WERI-Rb-1 (cell line): ENCODE measurements at regions not wholly inside any gene's neighbourhood (a gene's known extent, or its start where the extent isn't known, plus 50 kb on each side); places are given as distances from the start of the nearest gene placed in this dataset.

Source experiments
- DNase-seq: peaks from one replicate; pipeline ENCODE4 v3.0.0-alpha.2; 2020
- H3K27ac ChIP-seq: fragments of 250-450 bp; sonication (Bioruptor Pico); 2 replicates; pipeline ENCODE4 v1.5.1; 2020; ENCODE audit warnings: mild to moderate bottlenecking, moderate library complexity
- H3K27me3 ChIP-seq: fragments of 250-450 bp; sonication (Bioruptor Pico); 2 replicates; pipeline ENCODE4 v1.5.1; 2021; ENCODE audit warnings: mild to moderate bottlenecking, low read depth, moderate library complexity; ENCODE audit not compliant: insufficient read depth, severe bottlenecking
- H3K36me3 ChIP-seq: fragments of 250-450 bp; sonication (Bioruptor Pico); 2 replicates; pipeline ENCODE4 v1.5.1; 2020; ENCODE audit warnings: mild to moderate bottlenecking, moderate library complexity
- H3K4me3 ChIP-seq: 2 replicates; pipeline ENCODE4 v1.5.1; 2011; ENCODE audit warnings: low read depth, mild to moderate bottlenecking, control low read depth, low read length
- H3K9me3 ChIP-seq: fragments of 250-450 bp; sonication (Bioruptor Pico); 2 replicates; pipeline ENCODE4 v1.5.1; 2021; ENCODE audit warnings: mild to moderate bottlenecking, moderate library complexity; ENCODE audit not compliant: severe bottlenecking
- TF ChIP-seq, protein P1 (sequence below): IDR thresholded peaks from 2 replicates; pipeline ENCODE4 v1.5.1; 2011; ENCODE audit warnings: low read depth, mild to moderate bottlenecking, control low read depth, inconsistent platforms, low read length

DNA sequence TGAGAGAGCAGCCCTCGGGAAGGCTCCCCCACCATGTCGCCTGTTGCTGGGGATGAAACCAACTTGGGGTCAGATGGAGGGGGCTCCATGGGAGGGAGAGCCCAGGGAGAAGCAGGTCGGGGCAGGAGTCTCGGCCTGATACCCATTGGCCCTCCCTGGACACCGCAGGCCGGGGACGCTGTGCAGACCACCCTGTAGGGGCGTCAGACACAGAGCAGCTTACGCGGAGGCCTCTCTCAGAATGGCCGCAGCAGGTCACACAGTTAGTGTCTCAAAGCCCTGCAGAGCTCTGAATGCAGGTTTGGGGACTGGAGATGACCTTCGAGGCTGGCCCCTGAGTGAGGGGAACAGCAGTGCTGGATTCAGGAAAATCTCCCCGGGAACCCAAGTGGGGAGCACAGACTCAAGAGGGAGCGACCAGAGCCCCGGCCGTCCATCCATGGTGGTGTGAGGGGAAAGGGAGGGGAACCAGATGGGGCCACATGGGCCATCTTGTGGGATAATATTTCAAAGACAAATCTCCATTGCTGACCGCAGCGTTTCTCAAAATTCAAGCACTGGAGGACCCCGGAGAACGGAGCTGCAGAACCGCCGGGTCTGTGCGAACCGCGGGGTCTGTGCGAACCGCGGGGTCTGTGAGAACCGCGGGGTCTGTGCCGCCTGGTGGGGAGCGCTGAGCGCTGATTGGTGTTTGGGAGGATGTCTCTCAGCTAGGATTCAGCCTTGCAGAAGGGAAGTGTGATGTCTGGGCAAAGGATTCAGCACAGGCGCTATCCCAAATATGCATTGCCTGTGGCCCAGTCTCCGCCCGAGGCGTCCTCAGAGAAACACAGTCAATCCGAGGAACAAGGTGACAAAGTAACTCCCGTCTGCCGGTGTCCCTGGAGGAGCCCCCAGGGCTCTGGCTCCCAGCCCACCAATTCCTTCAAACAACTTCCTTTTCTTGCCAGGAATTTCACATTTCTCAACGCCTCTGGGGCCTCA is 324.4 kb upstream of the RTL1 start:
- Histone ChIP-seq H3K27ac (no peak overlapping the region), H3K27me3 (peaks cover 62% of the 10 kb centered on the region), H3K4me3 (no peak overlapping the region), H3K36me3 (no peaks in the 10 kb centered on the region), H3K9me3 (no peaks in the 10 kb centered on the region)
- TF ChIP-seq, protein P1, sequence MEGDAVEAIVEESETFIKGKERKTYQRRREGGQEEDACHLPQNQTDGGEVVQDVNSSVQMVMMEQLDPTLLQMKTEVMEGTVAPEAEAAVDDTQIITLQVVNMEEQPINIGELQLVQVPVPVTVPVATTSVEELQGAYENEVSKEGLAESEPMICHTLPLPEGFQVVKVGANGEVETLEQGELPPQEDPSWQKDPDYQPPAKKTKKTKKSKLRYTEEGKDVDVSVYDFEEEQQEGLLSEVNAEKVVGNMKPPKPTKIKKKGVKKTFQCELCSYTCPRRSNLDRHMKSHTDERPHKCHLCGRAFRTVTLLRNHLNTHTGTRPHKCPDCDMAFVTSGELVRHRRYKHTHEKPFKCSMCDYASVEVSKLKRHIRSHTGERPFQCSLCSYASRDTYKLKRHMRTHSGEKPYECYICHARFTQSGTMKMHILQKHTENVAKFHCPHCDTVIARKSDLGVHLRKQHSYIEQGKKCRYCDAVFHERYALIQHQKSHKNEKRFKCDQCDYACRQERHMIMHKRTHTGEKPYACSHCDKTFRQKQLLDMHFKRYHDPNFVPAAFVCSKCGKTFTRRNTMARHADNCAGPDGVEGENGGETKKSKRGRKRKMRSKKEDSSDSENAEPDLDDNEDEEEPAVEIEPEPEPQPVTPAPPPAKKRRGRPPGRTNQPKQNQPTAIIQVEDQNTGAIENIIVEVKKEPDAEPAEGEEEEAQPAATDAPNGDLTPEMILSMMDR, result no peak
- no peak for DNase-seq

DNA sequence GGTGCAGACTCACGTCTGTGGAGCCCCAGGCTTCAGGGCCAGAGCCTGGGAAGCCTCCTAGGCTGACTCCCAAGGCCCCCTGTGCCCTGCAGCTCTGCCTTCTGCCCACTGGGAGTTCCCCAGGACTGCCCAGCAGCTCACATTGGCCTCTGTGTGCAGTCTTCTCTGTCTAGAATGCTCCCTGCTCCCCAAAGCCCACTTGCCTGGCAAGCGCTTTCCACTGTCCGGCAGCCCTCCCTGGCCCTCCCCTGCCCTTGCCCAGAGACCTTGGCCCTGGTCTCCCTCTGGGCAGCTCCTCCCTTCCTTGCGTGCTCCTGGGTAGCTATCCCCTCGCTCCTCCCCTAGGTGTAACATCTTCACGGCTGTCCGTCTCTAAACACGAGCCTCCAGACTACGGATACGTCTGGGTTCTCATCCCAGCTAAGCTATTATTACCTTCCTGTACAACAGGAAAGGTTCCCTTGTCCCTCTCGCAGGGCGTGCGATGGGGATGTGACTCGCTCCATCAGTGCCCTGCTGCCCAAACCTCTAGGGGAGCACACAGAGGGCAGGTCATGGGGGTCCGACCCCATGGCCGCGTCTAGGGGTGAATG is 325.5 kb upstream of the RTL1 start:
- Histone ChIP-seq H3K27ac (no peak overlapping the region), H3K27me3 (peaks cover 61% of the 10 kb centered on the region), H3K36me3 (no peaks in the 10 kb centered on the region), H3K4me3 (no peak overlapping the region), H3K9me3 (no peaks in the 10 kb centered on the region)
- TF ChIP-seq, protein P1, result no peak
- DNase-seq, result no peak

DNA sequence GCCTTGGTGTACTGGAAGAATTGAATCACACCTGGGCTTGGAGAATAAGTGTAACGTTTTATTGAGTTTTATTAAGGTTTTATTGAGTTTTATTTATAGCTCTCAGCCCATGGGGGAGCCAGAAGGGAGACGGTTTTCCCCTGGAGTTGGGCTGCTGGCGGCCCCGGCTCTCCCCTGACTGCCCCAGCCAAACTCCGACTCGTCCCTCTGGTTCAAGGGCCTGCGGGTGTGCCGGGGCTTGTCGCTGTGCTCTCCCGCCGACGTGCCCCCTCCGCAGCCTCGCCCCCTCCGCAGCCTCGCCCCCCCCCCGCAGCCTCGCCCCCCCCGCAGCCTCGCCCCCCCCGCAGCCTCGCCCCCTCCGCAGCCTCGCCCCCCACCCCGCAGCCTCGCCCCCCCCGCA is 326.1 kb upstream of the RTL1 start:
- H3K27ac ChIP-seq, result no peak overlapping the region
- TF ChIP-seq, protein P1, result no peak

DNA sequence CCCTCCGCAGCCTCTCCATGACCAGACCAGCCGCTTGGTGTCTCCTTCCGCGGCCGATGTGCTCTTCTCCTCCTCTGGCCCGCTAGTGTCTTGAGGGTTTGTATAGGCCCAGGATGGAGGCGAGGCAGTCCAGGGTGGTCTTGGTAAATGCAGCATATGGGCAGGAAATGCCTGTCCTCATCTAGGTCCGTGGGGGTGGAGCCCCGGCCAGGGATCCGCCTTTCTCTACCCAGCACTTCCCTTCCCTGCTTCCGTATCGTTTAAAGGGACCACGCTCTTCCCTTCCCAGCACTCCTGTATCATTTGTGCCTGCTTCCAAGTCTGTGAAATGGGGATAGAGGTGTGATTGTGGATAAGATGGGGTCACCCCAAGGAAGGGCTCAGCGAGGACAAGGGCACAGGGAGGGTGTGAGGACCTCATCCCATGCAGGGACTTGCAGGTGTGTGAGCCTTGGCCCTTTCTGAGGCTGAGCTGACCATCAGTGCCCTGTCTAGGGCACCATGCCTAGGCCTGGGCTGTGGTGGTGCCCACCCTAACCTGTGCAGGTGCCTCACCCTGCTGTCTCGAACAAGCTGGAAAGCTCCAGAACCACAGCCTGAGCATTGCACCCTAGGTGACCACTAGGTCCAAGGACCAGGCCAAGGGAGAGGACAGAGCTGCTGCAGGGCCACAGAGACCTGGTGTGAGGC is 326.8 kb upstream of the RTL1 start:
- Histone ChIP-seq H3K27me3 (peaks cover 61% of the 10 kb centered on the region), H3K27ac (no peak overlapping the region), H3K4me3 (no peak overlapping the region), H3K9me3 (no peaks in the 10 kb centered on the region), H3K36me3 (no peaks in the 10 kb centered on the region)
- TF ChIP-seq, protein P1, result no peak
- DNase-seq, result no peak

More for the DNA sequence above, 326.1 kb upstream of the RTL1 start:
- H3K27me3 ChIP-seq, result peaks cover 61% of the 10 kb centered on the region
- no peaks in the 10 kb centered on the region for H3K36me3 ChIP-seq
- H3K4me3 ChIP-seq, result no peak overlapping the region
- no peak for DNase-seq
- no peaks in the 10 kb centered on the region for H3K9me3 ChIP-seq

DNA sequence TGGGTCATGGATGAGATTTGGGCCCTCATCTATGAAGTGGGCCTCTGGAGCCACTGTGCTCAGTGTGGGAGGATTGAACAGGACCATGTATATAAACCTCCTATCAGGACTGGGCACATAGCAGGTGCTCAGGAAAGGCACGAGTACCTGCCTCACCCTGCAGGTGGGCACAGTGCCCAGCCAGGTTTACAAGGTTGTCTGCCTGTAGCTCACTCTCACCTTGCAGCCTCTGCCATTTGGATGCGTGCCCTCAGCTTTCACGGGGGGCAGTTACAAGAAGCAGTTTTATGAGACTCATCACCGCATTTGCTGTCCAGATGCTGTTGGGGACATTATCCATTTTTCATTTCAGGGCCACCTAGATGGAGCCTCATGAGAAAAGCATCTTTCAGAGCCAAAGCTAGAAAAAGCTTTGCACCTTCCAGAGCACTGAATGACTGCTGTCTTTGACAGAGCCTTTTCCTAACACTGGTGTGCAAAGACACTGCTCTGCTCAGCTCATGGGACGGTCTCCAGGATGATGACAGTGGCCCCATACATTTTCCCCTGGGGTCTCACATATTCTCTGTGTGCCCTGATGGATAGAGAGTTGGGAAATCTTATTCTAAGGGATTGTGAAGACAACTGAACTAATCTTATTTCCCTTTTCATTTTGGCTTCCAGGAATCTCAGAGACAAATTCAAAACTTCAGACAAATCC is 327.5 kb upstream of the RTL1 start:
- no peaks in the 10 kb centered on the region for H3K36me3 ChIP-seq
- DNase-seq, result no peak
- H3K27ac ChIP-seq, result no peak overlapping the region
- H3K4me3 ChIP-seq, result no peak overlapping the region
- H3K27me3 ChIP-seq, result peaks cover 64% of the 10 kb centered on the region
- no peaks in the 10 kb centered on the region for H3K9me3 ChIP-seq
- TF ChIP-seq, protein P1, result no peak
